Activated CD4-positive, alpha-beta T cell treated with anti-CD3 and anti-CD28 coated beads, Interleukin-2, amount 10 ng/mL, durations not matched to agents 7 days and 5 days (primary cell): ENCODE measurements at regions not wholly inside any gene's neighbourhood (a gene's known extent, or its start where the extent isn't known, plus 50 kb on each side); places are given as distances from the start of the nearest gene placed in this dataset.

Experiments used
- CTCF ChIA-PET: fragments of 350-600 bp; sonication (Branson Sonifier 250); formaldehyde crosslinking; loops from one replicate; lab custom pipeline; 2021; ENCODE audit warnings: antibody characterized with exemption; lab: Charles Lee
- POLR2A ChIA-PET: fragments of 350-600 bp; sonication (Branson Sonifier 250); formaldehyde crosslinking; loops from one replicate; lab custom pipeline; 2021; ENCODE audit warnings: antibody characterized with exemption; lab: Charles Lee
- DNase-seq: peaks from one replicate; pipeline ENCODE4 v3.0.0-alpha.2; 2020
- H3K27ac Mint-ChIP-seq: one replicate; pipeline ENCODE4 v1.8.0; 2021; ENCODE audit warnings: mild to moderate bottlenecking, moderate library complexity, mixed read lengths
- H3K27me3 Mint-ChIP-seq: one replicate; pipeline ENCODE4 v1.8.0; 2021; ENCODE audit warnings: mixed read lengths
- H3K36me3 Mint-ChIP-seq: one replicate; pipeline ENCODE4 v1.8.0; 2021; ENCODE audit warnings: low read depth, mixed read lengths
- H3K4me1 Mint-ChIP-seq: one replicate; pipeline ENCODE4 v1.8.0; 2021; ENCODE audit warnings: mixed read lengths
- H3K4me3 Mint-ChIP-seq: one replicate; pipeline ENCODE4 v1.8.0; 2021; ENCODE audit warnings: mild to moderate bottlenecking, moderate library complexity, mixed read lengths
- H3K9me3 Mint-ChIP-seq: one replicate; pipeline ENCODE4 v1.8.0; 2021; ENCODE audit warnings: mixed read lengths

GRCh38 chr5:3249401-3249800, 346.2 kb upstream of the IRX1 start:
- Mint-ChIP-seq H3K27me3 (no peaks in the 10 kb centered on the region), H3K4me3 (no peak overlapping the region), H3K4me1 (no peaks in the 10 kb centered on the region), H3K9me3 (no peaks in the 10 kb centered on the region), H3K27ac (no peak overlapping the region), H3K36me3 (no peaks in the 10 kb centered on the region)
- CTCF ChIA-PET: no interaction called here
- POLR2A ChIA-PET: no interaction called here
- no peak for DNase-seq

GRCh38 chr5:3237276-3237868, 358.3 kb upstream of the IRX1 start:
- POLR2A ChIA-PET: no interaction called here
- H3K27me3 Mint-ChIP-seq: no peaks in the 10 kb centered on the region

GRCh38 chr5:3234566-3234965, 361.1 kb upstream of the IRX1 start:
- no peak overlapping the region for H3K4me3 Mint-ChIP-seq
- DNase-seq: no peak
- no peak overlapping the region for H3K27ac Mint-ChIP-seq
- POLR2A ChIA-PET: no interaction called here
- CTCF ChIA-PET: no interaction called here
- H3K4me1 Mint-ChIP-seq: no peaks in the 10 kb centered on the region
- no peaks in the 10 kb centered on the region for H3K27me3 Mint-ChIP-seq
- H3K36me3 Mint-ChIP-seq: no peaks in the 10 kb centered on the region
- peaks cover 5% of the 10 kb centered on the region for H3K9me3 Mint-ChIP-seq

More at GRCh38 chr5:3237276-3237868, 358.3 kb upstream of the IRX1 start:
- CTCF ChIA-PET: no interaction called here
- Mint-ChIP-seq H3K4me1 (no peaks in the 10 kb centered on the region), H3K9me3 (peaks cover 9% of the 10 kb centered on the region), H3K27ac (no peak overlapping the region), H3K4me3 (no peak overlapping the region), H3K36me3 (no peaks in the 10 kb centered on the region)
- no peak for DNase-seq

- Mint-ChIP-seq H3K4me3 (no peak overlapping the region), H3K4me1 (no peaks in the 10 kb centered on the region), H3K9me3 (peaks cover 3% of the 10 kb centered on the region), H3K27ac (no peak overlapping the region), H3K36me3 (no peaks in the 10 kb centered on the region), H3K27me3 (no peaks in the 10 kb centered on the region)
- ChIA-PET CTCF (no interaction called here), POLR2A (no interaction called here)
- no peak for DNase-seq
These were observed 364.7 kb upstream of the IRX1 start for GRCh38 chr5:3230941-3231340.

GRCh38 chr5:3230254-3230653, 365.4 kb upstream of the IRX1 start:
- CTCF ChIA-PET: no interaction called here
- Mint-ChIP-seq H3K36me3 (no peaks in the 10 kb centered on the region), H3K4me3 (no peak overlapping the region), H3K27me3 (no peaks in the 10 kb centered on the region), H3K9me3 (peaks cover 3% of the 10 kb centered on the region), H3K27ac (no peak overlapping the region), H3K4me1 (no peaks in the 10 kb centered on the region)
- POLR2A ChIA-PET: no interaction called here
- DNase-seq: no peak

GRCh38 chr5:3226196-3226920, 369.3 kb upstream of the IRX1 start:
- H3K36me3 Mint-ChIP-seq: no peaks in the 10 kb centered on the region
- no peak overlapping the region for H3K27ac Mint-ChIP-seq
- H3K9me3 Mint-ChIP-seq: peaks cover 3% of the 10 kb centered on the region
- no peak overlapping the region for H3K4me3 Mint-ChIP-seq
- no peak for DNase-seq
- no peaks in the 10 kb centered on the region for H3K4me1 Mint-ChIP-seq
- ChIA-PET CTCF (no interaction called here), POLR2A (no interaction called here)
- no peaks in the 10 kb centered on the region for H3K27me3 Mint-ChIP-seq

- H3K4me3 Mint-ChIP-seq: no peak overlapping the region
- no peaks in the 10 kb centered on the region for H3K4me1 Mint-ChIP-seq
- peaks cover 3% of the 10 kb centered on the region for H3K9me3 Mint-ChIP-seq
- CTCF ChIA-PET: no interaction called here
- H3K36me3 Mint-ChIP-seq: no peaks in the 10 kb centered on the region
- H3K27ac Mint-ChIP-seq: no peak overlapping the region
- no peaks in the 10 kb centered on the region for H3K27me3 Mint-ChIP-seq
- POLR2A ChIA-PET: no interaction called here
- no peak for DNase-seq
These were observed 370.3 kb upstream of the IRX1 start for GRCh38 chr5:3225201-3225960.

GRCh38 chr5:3222924-3223323, 372.7 kb upstream of the IRX1 start:
- Mint-ChIP-seq H3K4me3 (no peak overlapping the region), H3K27me3 (no peaks in the 10 kb centered on the region), H3K27ac (no peak overlapping the region), H3K9me3 (no peaks in the 10 kb centered on the region), H3K36me3 (no peaks in the 10 kb centered on the region), H3K4me1 (no peaks in the 10 kb centered on the region)
- ChIA-PET CTCF (no interaction called here), POLR2A (no interaction called here)
- DNase-seq: no peak

GRCh38 chr5:3221432-3221831, 374.2 kb upstream of the IRX1 start:
- no peaks in the 10 kb centered on the region for H3K9me3 Mint-ChIP-seq
- no peak overlapping the region for H3K4me3 Mint-ChIP-seq
- H3K27ac Mint-ChIP-seq: no peak overlapping the region
- DNase-seq: no peak
- ChIA-PET CTCF (interaction anchor here (0.6 kb wide), 1 partner anchor 43 kb away, joined by 3 read pairs; no protein-coding TSS in a partner anchor), POLR2A (no interaction called here)
- no peaks in the 10 kb centered on the region for H3K36me3 Mint-ChIP-seq
- no peaks in the 10 kb centered on the region for H3K4me1 Mint-ChIP-seq
- H3K27me3 Mint-ChIP-seq: no peaks in the 10 kb centered on the region

GRCh38 chr5:3220638-3221288, 374.9 kb upstream of the IRX1 start:
- H3K9me3 Mint-ChIP-seq: no peaks in the 10 kb centered on the region
- no peak overlapping the region for H3K4me3 Mint-ChIP-seq
- H3K27ac Mint-ChIP-seq: no peak overlapping the region
- ChIA-PET POLR2A (no interaction called here), CTCF (no interaction called here)
- DNase-seq: no peak
- no peaks in the 10 kb centered on the region for H3K27me3 Mint-ChIP-seq
- H3K4me1 Mint-ChIP-seq: no peaks in the 10 kb centered on the region
- H3K36me3 Mint-ChIP-seq: no peaks in the 10 kb centered on the region

GRCh38 chr5:3220201-3220600, 375.4 kb upstream of the IRX1 start:
- ChIA-PET CTCF (no interaction called here), POLR2A (no interaction called here)
- Mint-ChIP-seq H3K27ac (no peak overlapping the region), H3K4me1 (no peaks in the 10 kb centered on the region), H3K27me3 (no peaks in the 10 kb centered on the region), H3K36me3 (no peaks in the 10 kb centered on the region), H3K9me3 (no peaks in the 10 kb centered on the region), H3K4me3 (no peak overlapping the region)
- DNase-seq: no peak

- no peaks in the 10 kb centered on the region for H3K9me3 Mint-ChIP-seq
- H3K27ac Mint-ChIP-seq: no peak overlapping the region
- CTCF ChIA-PET: no interaction called here
- POLR2A ChIA-PET: no interaction called here
- no peak overlapping the region for H3K4me3 Mint-ChIP-seq
- H3K36me3 Mint-ChIP-seq: no peaks in the 10 kb centered on the region
- no peaks in the 10 kb centered on the region for H3K4me1 Mint-ChIP-seq
- DNase-seq: no peak
- H3K27me3 Mint-ChIP-seq: no peaks in the 10 kb centered on the region
These were observed 376.5 kb upstream of the IRX1 start for GRCh38 chr5:3218916-3219650.
